H9 (cell line): ENCODE measurements at regions not wholly inside any gene's neighbourhood (a gene's known extent, or its start where the extent isn't known, plus 50 kb on each side); places are given as distances from the start of the nearest gene placed in this dataset.

Experiments
- DNase-seq: peaks from one replicate; pipeline ENCODE4 v3.0.0-alpha.2; 2017
- H2AFZ ChIP-seq: one replicate; pipeline ENCODE4 v1.6.1; 2013; ENCODE audit warnings: mild to moderate bottlenecking, low read length, control low read depth, moderate library complexity
- H2AK5ac ChIP-seq: 2 replicates; pipeline ENCODE4 v1.6.1; 2013; ENCODE audit warnings: low read length, control low read depth, mixed read lengths; ENCODE audit not compliant: insufficient read length
- H2BK120ac ChIP-seq: one replicate; pipeline ENCODE4 v1.6.1; 2013; ENCODE audit warnings: low read depth, mild to moderate bottlenecking, low read length, control low read depth, inconsistent platforms; ENCODE audit not compliant: poor library complexity, severe bottlenecking
- H2BK12ac ChIP-seq: 2 replicates; pipeline ENCODE4 v1.6.1; 2013; ENCODE audit warnings: low read length, control low read depth, mixed read lengths, low read depth; ENCODE audit not compliant: insufficient read length
- H2BK15ac ChIP-seq: 2 replicates; pipeline ENCODE4 v1.6.1; 2013; ENCODE audit warnings: low read depth, low read length, control low read depth
- H2BK20ac ChIP-seq: one replicate; pipeline ENCODE4 v1.6.1; 2013; ENCODE audit warnings: low read depth, mild to moderate bottlenecking, low read length, control low read depth, inconsistent platforms; ENCODE audit not compliant: poor library complexity, severe bottlenecking
- H2BK5ac ChIP-seq: 2 replicates; pipeline ENCODE4 v1.6.1; 2013; ENCODE audit warnings: low read length, control low read depth, mixed read lengths; ENCODE audit not compliant: insufficient read length
- H3K14ac ChIP-seq: 2 replicates; pipeline ENCODE4 v1.6.1; 2013; ENCODE audit warnings: low read length, control low read depth; ENCODE audit not compliant: insufficient read depth
- H3K18ac ChIP-seq: 2 replicates; pipeline ENCODE4 v1.6.1; 2013; ENCODE audit warnings: low read depth, mild to moderate bottlenecking, mixed read lengths, low read length, control low read depth; ENCODE audit not compliant: insufficient read length
- H3K23ac ChIP-seq: 2 replicates; pipeline ENCODE4 v1.6.1; 2013; ENCODE audit warnings: low read length, control low read depth, mixed read lengths, low read depth; ENCODE audit not compliant: insufficient read length
- H3K23me2 ChIP-seq: 2 replicates; pipeline ENCODE4 v1.6.1; 2013; ENCODE audit warnings: low read depth, mild to moderate bottlenecking, mixed read lengths, low read length, control low read depth; ENCODE audit not compliant: insufficient read length, poor library complexity, severe bottlenecking
- H3K27ac ChIP-seq: 2 replicates; pipeline ENCODE4 v1.5.1; 2013; ENCODE audit warnings: low read length, control low read depth, mixed read lengths, low read depth; ENCODE audit not compliant: insufficient read length
- H3K27me3 ChIP-seq: 2 replicates; pipeline ENCODE4 v1.6.1; 2013; ENCODE audit warnings: low read length, control low read depth, inconsistent platforms; ENCODE audit not compliant: insufficient read depth
- H3K4ac ChIP-seq: 2 replicates; pipeline ENCODE4 v1.6.1; 2013; ENCODE audit warnings: low read depth, mild to moderate bottlenecking, control low read depth, inconsistent platforms, low read length, moderate library complexity
- H3K4me1 ChIP-seq: 2 replicates; pipeline ENCODE4 v1.6.1; 2013; ENCODE audit warnings: low read length, control low read depth, inconsistent platforms; ENCODE audit not compliant: insufficient read depth
- H3K4me2 ChIP-seq: 2 replicates; pipeline ENCODE4 v1.6.1; 2013; ENCODE audit warnings: low read length, control low read depth, mixed read lengths; ENCODE audit not compliant: insufficient read length, insufficient read depth
- H3K56ac ChIP-seq: 2 replicates; pipeline ENCODE4 v1.6.1; 2013; ENCODE audit warnings: low read depth, mild to moderate bottlenecking, mixed read lengths, low read length, control low read depth; ENCODE audit not compliant: insufficient read length
- H3K79me1 ChIP-seq: 2 replicates; pipeline ENCODE4 v1.6.1; 2013; ENCODE audit warnings: low read depth, mild to moderate bottlenecking, moderate library complexity, low read length, control low read depth, inconsistent platforms; ENCODE audit not compliant: insufficient read depth, poor library complexity, severe bottlenecking
- H3K79me2 ChIP-seq: 2 replicates; pipeline ENCODE4 v1.6.1; 2013; ENCODE audit warnings: low read length, control low read depth, inconsistent platforms; ENCODE audit not compliant: insufficient read depth
- H3K9ac ChIP-seq: 2 replicates; pipeline ENCODE4 v1.6.1; 2013; ENCODE audit warnings: low read length, control low read depth, mixed read lengths; ENCODE audit not compliant: insufficient read length; ENCODE audit errors: extremely low read depth
- H3K9me3 ChIP-seq: one replicate; pipeline ENCODE4 v1.6.1; 2013; ENCODE audit warnings: low read depth, low read length, inconsistent platforms; ENCODE audit not compliant: control insufficient read depth
- H3T11ph ChIP-seq: one replicate; pipeline ENCODE4 v1.6.1; 2013; ENCODE audit warnings: mild to moderate bottlenecking, low read length, control low read depth, inconsistent platforms
- H4K20me1 ChIP-seq: one replicate; pipeline ENCODE4 v1.6.1; 2013; ENCODE audit not compliant: control insufficient read depth, insufficient read length, insufficient read depth
- H4K5ac ChIP-seq: 2 replicates; pipeline ENCODE4 v1.6.1; 2013; ENCODE audit warnings: low read depth, mild to moderate bottlenecking, mixed read lengths, low read length, control low read depth; ENCODE audit not compliant: insufficient read length
- H4K8ac ChIP-seq: replicated peaks from 2 replicates; pipeline ENCODE4 v1.6.1; 2013; ENCODE audit warnings: low read length, control low read depth, mixed read lengths, low read depth; ENCODE audit not compliant: insufficient read length
- H4K91ac ChIP-seq: 2 replicates; pipeline ENCODE4 v1.6.1; 2013; ENCODE audit warnings: low read depth, mild to moderate bottlenecking, moderate library complexity, mixed read lengths, low read length, control low read depth; ENCODE audit not compliant: insufficient read length
- H3K27ac Mint-ChIP-seq, 3 experiments: 2 replicates in 2 of 3; 3 replicates in 1 of 3; pipeline ENCODE4 v1.8.0; 2020 to 2021; ENCODE audit warnings: mixed read lengths in 3 of 3, mild to moderate bottlenecking in 1 of 3, moderate library complexity in 1 of 3
- H3K27me3 Mint-ChIP-seq: 2 replicates; pipeline ENCODE4 v1.8.0; 2021; ENCODE audit warnings: low read depth, mild to moderate bottlenecking, moderate library complexity, mixed read lengths
- H3K36me3 Mint-ChIP-seq, 3 experiments: 2 replicates in 2 of 3; 3 replicates in 1 of 3; pipeline ENCODE4 v1.8.0; 2020 to 2021; ENCODE audit warnings: low read depth in 3 of 3, mixed read lengths in 3 of 3; ENCODE audit not compliant: insufficient read depth in 1 of 3
- H3K4me1 Mint-ChIP-seq, 2 experiments: 2 replicates each; pipeline ENCODE4 v1.8.0; 2020; ENCODE audit warnings: mixed read lengths in 2 of 2
- H3K4me3 Mint-ChIP-seq, 2 experiments: 2 replicates in 1 of 2; 3 replicates in 1 of 2; pipeline ENCODE4 v1.8.0; 2020 to 2021; ENCODE audit warnings: mild to moderate bottlenecking in 2 of 2, mixed read lengths in 2 of 2, moderate library complexity in 1 of 2
- H3K9me3 Mint-ChIP-seq, 2 experiments: 2 replicates in 1 of 2; 3 replicates in 1 of 2; pipeline ENCODE4 v1.8.0; 2020; ENCODE audit warnings: mild to moderate bottlenecking in 2 of 2, mixed read lengths in 2 of 2, moderate library complexity in 1 of 2
- WGBS: extraction: QIAGEN DNeasy Blood & Tissue Kit; methylation state at CpG from one replicate; pipeline ENCODE4 v1.1.7; 2013; ENCODE audit warnings: missing lambda C conversion rate, low lambda C conversion rate, mixed read lengths; ENCODE audit not compliant: insufficient read length; ENCODE audit errors: extremely low coverage; 5-methylcytosine and 5-hydroxymethylcytosine counted together
- TF ChIP-seq, protein P1 (sequence below): fragments of 200-600 bp; sonication (generic); conservative IDR thresholded peaks from 3 replicates; pipeline ENCODE4 v1.8.0; 2021; ENCODE audit warnings: antibody characterized with exemption, mild to moderate bottlenecking

DNA sequence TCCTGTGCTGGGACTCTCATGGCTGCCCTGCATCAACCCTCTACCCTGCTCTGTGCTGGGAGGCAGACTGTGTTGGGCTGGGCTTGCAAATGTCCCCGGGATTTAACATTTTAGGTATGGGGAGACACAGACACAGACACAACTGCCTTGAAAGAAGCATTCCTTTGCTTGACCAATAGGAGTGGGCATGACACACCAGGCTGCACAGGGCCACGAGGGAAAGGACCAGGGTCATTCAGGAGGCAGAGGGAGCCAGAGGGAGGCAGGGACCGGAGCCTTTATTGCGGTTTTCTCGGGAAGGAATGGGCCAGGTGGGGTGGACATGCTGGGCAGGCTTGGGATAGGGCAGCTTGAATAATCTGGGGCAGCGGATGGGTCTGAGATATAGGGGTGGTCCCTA is 238.7 kb upstream of the COPS8 start:
- no peaks in the 10 kb centered on the region for H3K79me1 ChIP-seq
- no peak overlapping the region for H3K56ac ChIP-seq
- H2BK12ac ChIP-seq: no peak overlapping the region
- peak; percentile 54 for DNase-seq
- H2BK15ac ChIP-seq: no peak overlapping the region
- no peaks in the 10 kb centered on the region for H4K20me1 ChIP-seq
- no peak overlapping the region for H4K8ac ChIP-seq
- H4K91ac ChIP-seq: no peak overlapping the region
- no peak overlapping the region for H3K27ac ChIP-seq
- H3K9me3 ChIP-seq: no peaks in the 10 kb centered on the region
- H3K79me2 ChIP-seq: no peaks in the 10 kb centered on the region
- no peak overlapping the region for H3K9ac ChIP-seq
- Mint-ChIP-seq H3K9me3 (peaks cover 25 to 29% of the 10 kb centered on the region in 2 experiments), H3K36me3 (peaks cover 11 to 31% (median 14%) of the 10 kb centered on the region in 3 experiments), H3K4me3 (peak overlapping the region in 1 of 2 experiments; percentile 68; a peak in 3 of 5 replicates), H3K27ac (peak overlapping the region in 2 of 3 experiments; percentile 74 to 97; a peak in 5 of 7 replicates), H3K4me1 (peaks cover 39 to 47% of the 10 kb centered on the region in 2 experiments), H3K27me3 (peaks cover 26% of the 10 kb centered on the region)
- H3K4me1 ChIP-seq: peaks cover 12% of the 10 kb centered on the region; the same call in 1 of the 2 replicates
- H3K14ac ChIP-seq: no peak overlapping the region
- H3K27me3 ChIP-seq: no peaks in the 10 kb centered on the region; the same call in 1 of the 2 replicates
- H3K4me2 ChIP-seq: peak overlapping the region; percentile 41
- no peak overlapping the region for H2AFZ ChIP-seq
- H2AK5ac ChIP-seq: no peak overlapping the region
- WGBS: no CpG with 5 or more reads among the region's 6 CpGs
- TF ChIP-seq, protein P1, sequence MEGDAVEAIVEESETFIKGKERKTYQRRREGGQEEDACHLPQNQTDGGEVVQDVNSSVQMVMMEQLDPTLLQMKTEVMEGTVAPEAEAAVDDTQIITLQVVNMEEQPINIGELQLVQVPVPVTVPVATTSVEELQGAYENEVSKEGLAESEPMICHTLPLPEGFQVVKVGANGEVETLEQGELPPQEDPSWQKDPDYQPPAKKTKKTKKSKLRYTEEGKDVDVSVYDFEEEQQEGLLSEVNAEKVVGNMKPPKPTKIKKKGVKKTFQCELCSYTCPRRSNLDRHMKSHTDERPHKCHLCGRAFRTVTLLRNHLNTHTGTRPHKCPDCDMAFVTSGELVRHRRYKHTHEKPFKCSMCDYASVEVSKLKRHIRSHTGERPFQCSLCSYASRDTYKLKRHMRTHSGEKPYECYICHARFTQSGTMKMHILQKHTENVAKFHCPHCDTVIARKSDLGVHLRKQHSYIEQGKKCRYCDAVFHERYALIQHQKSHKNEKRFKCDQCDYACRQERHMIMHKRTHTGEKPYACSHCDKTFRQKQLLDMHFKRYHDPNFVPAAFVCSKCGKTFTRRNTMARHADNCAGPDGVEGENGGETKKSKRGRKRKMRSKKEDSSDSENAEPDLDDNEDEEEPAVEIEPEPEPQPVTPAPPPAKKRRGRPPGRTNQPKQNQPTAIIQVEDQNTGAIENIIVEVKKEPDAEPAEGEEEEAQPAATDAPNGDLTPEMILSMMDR: no peak
- no peak overlapping the region for H2BK120ac ChIP-seq
- H2BK20ac ChIP-seq: no peak overlapping the region
- no peak overlapping the region for H3T11ph ChIP-seq
- H3K4ac ChIP-seq: no peak overlapping the region
- no peak overlapping the region for H3K23ac ChIP-seq
- no peak overlapping the region for H2BK5ac ChIP-seq
- H3K18ac ChIP-seq: peak overlapping the region; percentile 63
- no peak overlapping the region for H4K5ac ChIP-seq
- no peaks in the 10 kb centered on the region for H3K23me2 ChIP-seq
